NCI-H526 treated with DMSO at 0.1 percent for 48 hours (cell line): ENCODE measurements at regions not wholly inside any gene's neighbourhood (a gene's known extent, or its start where the extent isn't known, plus 50 kb on each side); places are given as distances from the start of the nearest gene placed in this dataset.
"Not testable (repeated sequence)": the region's sequence is repeated elsewhere in the genome, so short reads cannot be mapped to it uniquely, and the experiment has no call there.

Source experiments
- DNase-seq: peaks from one replicate; lab custom pipeline; 2025; lab: John Stamatoyannopoulos, UW

DNA sequence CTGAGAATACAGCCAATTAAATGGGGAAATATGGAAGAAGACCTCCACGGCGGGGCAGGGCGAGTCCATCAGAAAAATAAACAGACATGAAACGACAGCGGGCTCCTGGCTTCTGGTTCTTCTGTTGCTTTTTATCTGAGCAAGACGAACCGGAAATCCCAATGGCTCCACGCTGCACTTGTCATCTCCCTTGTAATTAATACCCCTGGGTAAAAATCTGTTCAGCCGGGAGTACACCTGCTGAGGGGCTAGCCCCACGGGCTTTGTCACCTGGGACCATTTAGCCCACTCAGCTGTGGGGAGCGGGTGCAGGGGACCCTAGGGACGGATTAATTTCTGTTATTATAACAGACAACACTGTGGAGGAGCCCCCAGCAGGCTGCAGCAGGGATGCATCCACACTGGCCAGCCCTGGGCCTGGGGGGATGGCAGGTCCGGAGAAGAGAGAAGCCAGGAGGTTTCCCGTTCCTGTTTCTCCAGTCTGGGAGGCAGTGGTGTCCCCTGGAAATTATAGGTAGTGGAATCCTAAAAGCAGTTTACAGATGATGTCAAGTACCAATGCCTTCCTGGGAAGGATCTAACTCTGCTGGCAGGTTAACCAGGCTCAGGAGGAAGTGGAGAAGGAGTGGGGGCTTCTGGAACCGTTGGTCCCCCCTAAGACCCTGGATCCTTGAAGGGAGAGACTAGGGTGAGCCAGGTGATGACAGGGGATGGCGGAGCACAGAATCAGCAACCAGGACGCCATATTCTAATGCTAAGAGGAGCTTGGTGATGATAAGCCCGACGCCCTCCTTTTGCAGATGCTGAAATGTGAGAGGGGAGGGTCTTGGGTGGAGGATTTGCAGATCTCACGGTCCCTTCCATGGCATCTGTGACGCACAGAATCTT lies 566.1 kb downstream of the PTPRU start:
- DNase-seq = no peak

DNA sequence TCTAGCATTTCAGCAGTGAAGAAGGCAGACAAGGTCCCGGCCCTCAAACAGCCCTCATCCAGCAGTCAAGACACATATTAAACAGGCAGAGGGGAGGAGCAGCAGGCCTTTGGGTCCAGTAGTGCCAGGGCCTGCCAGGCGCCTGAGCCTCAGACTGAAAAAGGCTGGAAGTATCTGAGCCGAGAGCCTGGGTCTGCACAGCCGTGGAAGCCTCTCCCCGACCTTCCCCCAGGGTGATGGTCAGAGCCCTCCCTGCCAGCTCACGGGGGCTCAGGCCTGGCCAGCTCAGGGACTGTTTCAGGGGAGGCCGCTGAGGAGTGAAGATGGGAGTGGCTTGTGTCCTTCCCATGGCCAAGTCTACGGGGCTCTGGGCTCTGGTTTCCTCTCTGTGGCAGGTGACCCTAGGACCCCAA lies 565.2 kb downstream of the PTPRU start:
- no peak for DNase-seq

DNA sequence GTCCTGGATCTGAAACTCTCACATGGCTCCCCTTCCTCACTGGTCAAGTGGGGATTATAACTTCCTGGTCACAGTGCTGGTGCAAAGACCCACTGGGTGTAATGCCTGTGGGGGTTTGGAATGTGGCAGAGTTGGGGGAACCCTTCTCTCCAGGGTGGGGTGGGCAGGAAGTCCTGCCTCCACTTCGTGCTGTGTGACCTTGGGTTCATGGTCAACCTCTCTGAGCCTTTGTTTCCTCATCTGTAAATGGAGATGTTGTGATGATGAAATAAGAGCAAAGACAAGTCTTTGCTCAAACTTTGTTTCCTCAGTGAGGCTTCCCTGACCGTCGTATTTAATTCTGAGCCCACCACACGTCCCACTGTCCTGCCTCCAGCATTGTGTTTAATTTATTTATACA lies 564.7 kb downstream of the PTPRU start:
- no peak for DNase-seq

DNA sequence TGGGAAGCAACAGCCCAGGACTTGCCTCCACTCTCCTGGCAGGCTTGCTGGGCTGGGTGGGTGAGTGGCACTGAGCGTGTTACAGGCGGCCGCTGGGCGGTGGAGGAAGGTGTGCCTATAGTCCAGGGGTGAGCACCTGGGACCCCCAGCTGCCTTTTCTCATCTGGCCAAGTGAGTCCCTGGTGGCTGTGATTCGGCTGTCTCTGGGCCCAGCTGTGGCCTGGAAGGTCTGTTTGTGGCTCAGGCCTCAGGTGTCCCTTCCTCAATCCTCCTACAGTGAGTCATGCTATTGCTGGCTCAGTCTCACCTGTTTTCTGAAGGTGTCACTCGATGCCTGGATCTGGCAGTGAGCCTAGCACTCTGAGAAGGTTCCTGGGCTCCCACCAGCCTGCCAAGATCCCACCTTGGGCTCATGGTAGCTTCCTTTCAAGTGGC lies 564.2 kb downstream of the PTPRU start:
- DNase-seq = no peak

DNA sequence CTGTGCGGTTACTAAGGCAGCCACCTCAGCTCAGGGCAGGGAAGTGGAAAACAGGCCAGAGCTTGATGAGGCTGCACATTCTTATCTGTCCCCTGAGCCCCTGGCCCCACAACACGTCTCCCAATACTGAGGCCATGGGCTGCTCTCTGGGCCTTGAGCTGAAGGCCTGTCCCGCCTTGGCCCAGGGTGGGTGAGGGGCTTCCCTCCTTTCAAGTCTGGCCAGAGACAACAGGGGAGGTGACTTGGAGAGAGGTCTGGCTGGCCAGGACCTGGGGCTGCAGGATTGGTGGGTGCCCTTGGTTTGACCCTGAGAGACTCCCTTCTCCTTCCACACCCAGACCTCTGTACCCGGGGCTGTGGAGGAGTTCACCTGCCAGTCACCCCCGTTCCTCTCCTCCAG lies 563.8 kb downstream of the PTPRU start:
- no peak for DNase-seq

DNA sequence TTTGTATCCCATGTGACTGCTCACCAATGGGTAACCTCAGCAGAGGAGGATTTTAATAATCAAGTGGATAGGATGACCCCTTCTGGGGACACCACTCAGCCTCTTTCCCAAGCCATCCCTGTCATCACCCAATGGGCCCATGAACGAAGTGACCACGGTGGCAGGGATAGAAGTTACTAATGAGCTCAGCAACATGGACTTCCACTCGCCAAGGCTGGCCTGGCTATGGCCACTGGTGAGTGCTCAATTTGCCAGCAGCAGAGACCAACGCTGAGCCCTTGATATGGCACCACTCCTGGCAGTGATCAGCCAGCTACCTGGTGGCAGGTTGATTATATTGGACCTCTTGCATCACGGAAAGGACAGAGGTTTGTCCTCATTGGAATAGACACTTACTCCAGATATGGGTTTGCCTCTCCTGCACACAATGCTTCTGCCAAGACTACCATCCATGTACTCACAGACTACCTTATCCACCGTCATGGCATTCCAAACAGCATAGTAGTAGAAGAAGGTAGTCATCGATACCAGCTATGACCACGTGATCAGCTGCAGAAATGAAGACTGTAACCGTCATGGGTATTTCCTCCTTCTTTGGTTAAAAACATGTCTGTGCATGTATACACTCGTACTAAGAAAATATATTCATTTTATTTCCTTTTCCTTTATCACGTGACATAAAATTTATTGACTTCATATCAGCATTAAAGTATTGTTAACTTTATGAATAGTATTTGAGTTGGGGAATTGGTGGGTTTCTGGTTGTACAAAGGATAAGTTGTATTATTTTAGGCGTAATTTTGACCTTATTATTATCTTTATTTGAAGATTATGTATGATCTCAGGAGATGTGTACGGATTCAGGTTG lies 562.6 kb downstream of the PTPRU start:
- no peak for DNase-seq

DNA sequence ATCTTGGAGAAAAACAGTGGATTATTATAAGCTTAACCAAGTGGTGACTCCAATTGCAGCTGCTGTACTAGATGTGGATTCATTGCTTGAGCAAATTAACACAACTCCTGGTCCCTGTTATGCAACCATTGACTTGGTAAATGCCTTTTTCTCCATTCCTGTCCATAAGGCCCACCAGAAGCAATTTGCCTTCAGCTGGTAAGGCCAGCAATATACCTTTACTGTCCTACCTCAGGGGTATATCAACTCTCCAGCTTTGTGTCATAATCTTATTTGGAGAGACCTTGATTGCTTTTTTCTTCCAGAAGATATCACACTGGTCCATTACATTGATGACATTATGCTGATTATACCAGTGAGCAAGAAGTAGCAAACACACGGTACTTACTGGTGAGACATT lies 560.8 kb downstream of the PTPRU start:
- DNase-seq = not testable (repeated sequence)

DNA sequence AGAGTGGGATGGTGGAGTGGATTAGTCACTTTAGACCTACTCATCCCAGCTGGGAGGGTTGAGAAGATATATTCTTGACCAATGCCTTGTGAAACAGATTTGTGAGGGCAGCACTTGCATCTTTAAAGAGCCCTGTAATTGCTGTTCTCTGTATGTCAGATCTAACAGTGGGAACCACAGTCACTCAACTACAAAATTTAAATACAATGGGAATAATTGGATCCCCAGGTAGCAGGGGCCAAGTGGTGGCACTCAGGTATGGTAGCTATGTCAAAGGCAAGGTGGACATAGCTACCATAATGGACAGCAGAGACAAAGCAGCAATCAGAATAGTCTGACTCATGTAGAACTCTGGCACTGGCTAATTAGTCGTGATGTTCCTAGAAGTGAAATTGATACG lies 559.6 kb downstream of the PTPRU start:
- not testable (repeated sequence) for DNase-seq

DNA sequence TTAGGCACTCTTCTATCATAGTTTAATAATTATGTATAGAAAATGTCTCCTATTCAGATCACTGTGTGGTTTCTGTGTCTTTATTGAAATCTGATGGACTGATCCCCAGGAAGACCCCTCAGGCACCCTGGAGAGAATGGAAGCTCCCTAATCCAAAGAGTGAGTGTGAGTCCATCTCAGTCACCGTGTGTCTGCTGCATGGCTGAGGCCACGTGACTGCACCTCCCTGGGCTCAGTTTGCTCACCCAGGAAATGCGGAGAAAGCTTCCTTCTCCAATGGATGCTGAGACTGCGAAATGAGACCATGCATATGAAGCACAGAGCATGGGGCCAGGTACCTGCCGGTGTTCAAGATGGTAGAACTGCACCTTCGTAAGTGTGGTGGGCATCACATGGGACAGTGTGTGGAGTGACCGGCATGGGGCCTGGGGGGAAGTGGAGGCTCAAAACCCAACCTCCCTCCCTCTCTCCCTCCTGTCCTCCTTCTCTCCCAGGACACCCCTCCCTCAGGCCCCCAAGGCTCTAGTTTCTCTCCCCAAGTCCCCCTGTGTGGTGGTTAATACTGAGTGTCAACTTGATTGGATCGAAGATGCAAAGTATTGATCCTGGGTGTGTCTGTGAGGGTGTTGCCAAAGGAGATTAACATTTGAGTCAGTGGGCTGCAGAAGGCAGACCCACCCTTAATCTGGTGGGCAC lies 557.5 kb downstream of the PTPRU start:
- DNase-seq = no peak

DNA sequence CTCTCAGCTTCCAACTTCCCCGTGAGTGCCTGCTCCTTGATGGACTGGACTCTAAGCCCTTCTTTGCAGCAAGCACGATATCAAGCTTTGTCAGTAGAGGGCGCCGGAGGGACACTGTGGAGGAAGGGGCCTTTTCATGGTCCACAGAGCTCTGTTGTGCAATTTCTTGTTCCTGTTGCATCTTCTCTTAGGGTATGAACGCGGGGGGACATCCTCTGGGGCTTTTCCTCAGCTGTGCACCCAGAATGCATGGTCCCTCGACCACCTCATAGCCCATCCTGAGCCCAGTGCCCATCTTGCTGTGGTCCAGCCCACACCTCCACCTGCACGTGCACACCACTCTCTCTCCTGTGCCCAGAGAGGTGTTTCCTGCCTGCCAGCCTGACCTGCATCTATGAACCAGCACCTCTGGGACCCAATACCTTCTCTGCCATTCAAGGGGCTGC lies 556.8 kb downstream of the PTPRU start:
- peak; percentile 70 for DNase-seq

DNA sequence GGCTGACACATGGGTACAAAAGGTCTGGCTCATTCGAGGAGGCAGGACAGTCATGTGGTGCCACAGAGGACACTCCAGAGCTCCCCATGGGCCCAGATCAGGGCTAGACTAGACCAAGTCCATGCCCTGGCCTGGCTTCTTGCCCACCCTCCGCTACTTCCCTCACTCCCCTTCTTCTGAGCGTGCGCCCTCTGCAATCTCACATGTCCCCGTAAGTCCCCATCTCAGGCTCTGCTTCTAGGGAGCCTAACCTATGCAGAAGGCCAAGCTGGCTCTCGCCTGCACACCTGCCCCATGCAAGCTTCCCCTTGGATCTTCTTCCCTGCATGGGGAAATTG lies 553.6 kb downstream of the PTPRU start:
- no peak for DNase-seq

DNA sequence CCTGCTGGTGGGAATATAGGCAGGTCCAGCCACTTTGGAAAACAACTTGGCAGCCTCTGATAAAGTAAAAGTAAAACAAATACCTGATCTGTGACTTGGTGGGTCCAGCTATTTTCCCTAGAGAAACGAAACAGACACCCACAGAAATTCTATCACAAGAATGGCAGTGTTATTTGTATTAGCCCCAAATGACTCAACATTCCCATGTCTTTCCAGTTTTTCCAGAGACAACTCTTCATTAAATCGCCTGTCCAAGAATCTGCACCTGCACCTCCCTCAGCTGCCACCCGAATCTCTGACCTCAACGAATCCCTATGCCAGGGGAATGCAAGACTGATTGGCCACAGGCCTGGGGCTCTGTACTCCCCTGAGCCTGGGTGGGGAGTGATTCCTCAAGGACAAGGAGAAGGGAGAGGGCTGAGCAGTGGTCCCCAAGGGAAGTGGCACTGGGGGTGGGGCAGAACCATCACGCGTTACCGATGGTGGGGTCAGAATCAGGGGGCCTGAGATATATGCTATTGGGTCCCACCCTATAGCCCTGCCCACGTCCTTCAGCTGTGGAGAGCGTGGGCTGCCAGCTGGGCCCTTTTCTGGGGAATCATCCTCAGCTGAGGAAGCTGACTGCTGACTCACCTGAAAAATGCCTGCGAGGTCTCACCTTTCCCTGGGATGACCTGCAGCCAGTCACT lies 553.0 kb downstream of the PTPRU start:
- DNase-seq = no peak

DNA sequence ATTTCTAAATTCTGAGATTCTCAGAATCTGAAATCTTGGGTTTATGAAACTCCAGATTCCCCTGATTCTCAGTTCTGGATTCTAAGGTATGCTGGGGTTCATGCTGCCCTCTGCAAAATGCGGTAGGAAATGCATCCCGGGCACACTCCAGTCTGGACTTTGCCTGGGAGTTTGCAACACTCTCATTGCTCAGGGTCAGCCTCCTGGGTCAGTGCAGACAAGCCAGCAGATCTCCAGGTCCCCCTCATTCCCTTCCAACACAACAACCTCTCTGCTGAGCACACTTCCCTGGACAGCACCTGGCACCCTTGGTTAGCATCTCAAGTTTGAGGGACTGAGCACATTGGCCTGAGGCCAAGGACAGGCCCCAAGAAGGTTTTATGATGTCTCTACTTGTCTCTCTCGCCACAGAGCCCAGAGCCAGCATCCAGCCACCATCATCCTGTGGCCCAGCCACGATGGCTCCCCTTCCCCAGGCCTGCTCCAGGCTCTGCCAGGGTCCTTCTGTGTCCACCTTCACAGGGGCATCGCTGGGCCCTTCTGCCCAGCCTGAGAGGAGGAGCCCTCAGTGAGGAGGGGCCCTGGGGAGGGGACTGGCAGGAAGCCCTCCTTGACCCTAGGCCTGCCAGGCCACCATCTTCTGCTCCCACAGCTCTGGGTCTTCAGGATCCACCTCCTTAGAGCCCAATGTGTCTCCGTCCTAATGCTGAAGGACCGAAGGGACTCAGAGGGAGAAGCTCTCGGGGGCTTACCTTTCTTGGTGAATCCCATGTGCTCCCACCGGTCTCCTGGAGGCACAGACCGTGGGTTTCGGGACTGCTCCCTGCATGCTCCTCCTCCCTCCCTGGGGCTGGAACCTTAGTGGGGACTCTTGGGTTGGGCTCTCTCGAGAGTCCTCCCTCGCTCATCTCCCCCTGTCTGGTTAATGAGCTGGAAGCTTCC lies 550.7 kb downstream of the PTPRU start:
- DNase-seq = no peak

DNA sequence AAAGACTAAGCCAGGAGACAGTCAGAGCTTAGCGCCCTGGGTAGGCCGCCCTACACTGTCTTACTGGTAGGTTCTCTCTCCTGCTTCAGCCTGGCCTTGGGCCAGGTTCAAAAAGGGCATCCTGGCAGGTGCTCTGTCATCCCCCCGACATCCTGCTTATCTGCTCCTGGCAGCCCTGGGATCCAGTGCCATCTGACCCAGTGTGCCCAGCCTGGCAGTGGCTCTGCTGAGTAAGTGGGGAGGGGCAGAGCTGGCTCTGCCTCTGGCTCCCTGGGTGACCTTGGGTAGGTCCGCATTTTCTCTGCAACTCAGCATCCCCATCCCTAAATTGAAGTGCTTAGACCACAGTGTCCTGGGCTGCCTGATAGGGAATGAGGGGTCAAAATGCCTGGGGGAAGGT lies 549.9 kb downstream of the PTPRU start:
- DNase-seq = no peak

DNA sequence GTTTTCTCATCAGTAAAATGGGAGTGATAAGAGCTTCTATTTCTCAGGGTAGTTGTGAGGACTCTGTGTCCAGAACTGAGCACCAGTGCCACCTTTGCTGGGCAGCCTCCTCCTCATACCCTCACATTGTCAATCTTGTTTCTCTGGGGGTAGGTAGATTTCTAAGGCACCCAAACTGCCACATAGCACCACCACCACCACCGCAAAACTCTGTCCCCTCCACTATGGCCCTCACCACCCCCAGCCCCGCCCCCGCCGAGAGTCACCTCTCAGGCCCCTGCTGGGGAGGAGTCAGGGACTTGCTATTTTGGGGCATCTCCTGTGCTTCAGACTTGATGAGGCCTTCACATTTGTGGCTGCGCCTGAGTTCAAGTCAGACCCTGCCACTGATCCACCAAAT lies 549.2 kb downstream of the PTPRU start:
- DNase-seq = no peak

DNA sequence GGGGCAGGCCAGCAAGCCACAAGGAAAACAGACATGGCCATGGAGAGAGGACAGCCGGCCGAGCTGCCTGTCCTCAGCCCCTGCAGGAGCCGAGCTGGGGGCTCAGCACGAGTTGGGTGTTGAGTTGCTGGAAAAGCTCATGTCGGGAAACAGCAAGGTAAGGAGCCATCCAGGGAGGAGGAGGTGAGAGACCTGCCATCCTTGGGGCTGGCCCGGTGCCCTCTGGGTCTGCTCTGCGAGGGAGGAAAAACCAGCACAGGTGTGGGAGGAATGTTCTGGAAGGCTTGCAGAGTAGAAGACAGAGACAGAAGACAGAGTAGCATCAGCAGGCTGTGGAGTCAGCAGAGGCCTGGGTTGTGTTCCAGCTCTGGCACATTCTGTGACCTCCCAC lies 548.8 kb downstream of the PTPRU start:
- no peak for DNase-seq

DNA sequence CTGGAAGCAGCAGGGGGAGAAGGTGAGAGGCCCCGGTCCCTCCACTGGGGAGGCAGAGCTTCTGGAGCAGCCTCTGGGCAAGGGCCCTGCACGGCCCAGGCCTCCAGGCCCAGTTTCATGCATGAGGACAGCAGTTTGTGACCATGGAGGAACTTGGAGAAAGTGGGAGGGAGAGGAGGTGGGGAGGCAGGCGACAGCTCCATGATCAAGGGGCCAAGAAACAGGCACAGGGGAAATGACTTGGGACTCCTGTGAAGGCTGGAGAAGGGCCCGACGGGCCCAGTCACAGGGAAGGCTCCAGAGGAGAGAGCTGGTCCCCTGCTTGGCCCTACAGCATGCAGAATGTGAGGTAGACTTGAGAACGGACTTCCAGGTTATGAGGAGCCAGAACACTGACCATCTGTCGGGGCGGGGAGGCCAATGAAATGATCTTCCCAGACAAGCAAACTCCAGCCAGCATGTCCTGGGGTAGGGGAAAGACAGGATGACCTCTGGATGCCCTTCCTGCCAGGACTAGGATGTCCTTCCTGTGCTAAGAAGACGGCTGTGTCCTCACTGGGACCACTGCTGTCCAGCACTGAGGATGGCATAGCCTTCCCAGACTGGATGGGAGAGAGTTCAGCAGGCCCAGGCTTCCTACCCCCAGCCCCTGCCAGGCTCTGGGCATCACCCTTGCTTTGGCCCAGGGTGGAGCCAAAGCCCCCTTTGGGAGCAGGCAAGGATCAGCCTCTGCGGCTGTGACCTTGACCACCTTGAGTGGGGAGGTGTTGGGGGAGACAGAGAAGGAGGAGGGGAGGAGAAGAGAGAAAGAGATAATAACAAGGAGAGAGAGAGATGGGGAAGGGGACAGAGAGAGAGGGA lies 548.2 kb downstream of the PTPRU start:
- no peak for DNase-seq

DNA sequence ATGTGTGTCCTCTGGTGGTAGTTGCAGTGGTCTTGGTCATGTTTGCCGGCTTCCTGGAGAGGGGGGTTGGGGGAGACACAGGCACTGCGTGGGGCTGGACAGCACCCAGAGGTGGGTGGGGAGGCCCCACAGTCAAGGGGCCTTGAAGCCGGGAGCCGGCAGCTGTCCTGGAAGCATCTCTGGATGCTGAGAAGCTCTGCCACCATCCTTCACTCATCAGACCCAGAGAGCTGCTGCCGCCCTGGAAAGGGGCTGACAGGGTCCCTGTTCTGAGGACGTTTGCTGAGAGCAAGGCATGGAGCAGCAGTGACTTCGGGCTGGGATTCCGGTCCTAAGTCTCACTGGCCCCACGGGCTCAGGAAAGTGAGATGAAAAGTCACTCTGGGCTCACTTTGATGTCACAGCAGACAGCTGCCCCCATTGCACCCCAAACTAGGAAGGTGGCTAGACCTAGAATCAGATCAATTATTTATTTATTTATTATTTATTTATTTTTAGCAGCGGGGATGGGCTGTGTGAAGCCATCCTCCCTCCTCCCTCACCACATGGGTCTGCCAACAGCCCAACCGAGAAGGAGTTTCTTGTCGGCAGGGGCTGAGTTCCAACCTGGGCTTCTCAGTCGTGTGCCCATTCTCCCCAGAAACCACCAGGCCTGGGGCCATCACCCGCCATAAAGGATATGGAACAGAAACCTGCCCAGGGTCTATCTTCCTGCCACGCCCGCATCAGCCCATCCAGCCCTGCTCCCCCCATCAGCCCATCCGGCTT lies 547.4 kb downstream of the PTPRU start:
- DNase-seq = no peak
